Heart left ventricle (tissue), 13 donors: ENCODE measurements at regions not wholly inside any gene's neighbourhood (a gene's known extent, or its start where the extent isn't known, plus 50 kb on each side); places are given as distances from the start of the nearest gene placed in this dataset.

ENCODE experiments used
- CTCF ChIP-seq, 12 donors: fragments of 200-600 bp; sonication (generic) in 4 of 12; IDR thresholded peaks; one replicate each; pipeline versions ENCODE4 v1.5.0 to v1.8.0; 2018 to 2022; ENCODE audit warnings: antibody characterized with exemption in 12 of 12, mild to moderate bottlenecking in 5 of 12
- POLR2A ChIP-seq, 2 donors: fragments of 450-650 bp; IDR thresholded peaks; one replicate each; pipeline ENCODE4 v1.6.1; 2017; ENCODE audit warnings: antibody characterized with exemption in 2 of 2, mild to moderate bottlenecking in 2 of 2, moderate library complexity in 2 of 2
- donor health status: ischemic (EF 13 %, LVEDD 7.1; RV severe dilation, severe dysfunction).
- donor health status: DM: no; HTN: yes; CAD: no.
- donor health status: DM: no; HTN: no; CAD: no.
- donor health status: ischemic (EF 25% LVEDD 6.9; RV normal size, moderate dysfunction).
- donor health status: ischemic (EF 25% LVEDD 5.7; RV mildly dilated, moderate dysfunction).
- donor health status: ischemic (EF 35%, LVEDD 5.7; RV mildly dilated, moderate dysfunction).
- donor health status: nonischemic (EF 11% LVEDD 7.7; RV severe dilation, severe dysfunction).
- donor health status: DM: yes; HTN: yes; CAD: no.
- donor health status: PGD.
- donor health status: ischemic (EF 29% LVEDD 5.4; RV normal size, mild dysfunction).
- donor health status: nonischemic (EF 23%, LVEDD 6.1; RV moderate dilation, normal function).

GRCh38 chr4:4803216-4803911, 56.1 kb upstream of the MSX1 start:
- TF ChIP-seq CTCF (IDR thresholded peaks at IDR 0.05) (no peak), POLR2A (IDR thresholded peaks at IDR 0.05) (no peak)
